Activated T-cell treated with anti-CD3 and anti-CD28 coated beads for 48 hours (primary cell): ENCODE measurements at regions not wholly inside any gene's neighbourhood (a gene's known extent, or its start where the extent isn't known, plus 50 kb on each side); places are given as distances from the start of the nearest gene placed in this dataset.

Source experiments
- DNase-seq: peaks from one replicate; pipeline ENCODE4 v3.0.0-alpha.2; 2020; ENCODE audit warnings: low read depth

GRCh38 chr5:74059706-74060105 is 433.7 kb downstream of the ARHGEF28 start:
- no peak for DNase-seq

- DNase-seq = no peak
Observed at GRCh38 chr5:74056789-74057164, 430.8 kb downstream of the ARHGEF28 start.

- no peak for DNase-seq
Observed at GRCh38 chr5:74056107-74056788, 430.3 kb downstream of the ARHGEF28 start.

DNA sequence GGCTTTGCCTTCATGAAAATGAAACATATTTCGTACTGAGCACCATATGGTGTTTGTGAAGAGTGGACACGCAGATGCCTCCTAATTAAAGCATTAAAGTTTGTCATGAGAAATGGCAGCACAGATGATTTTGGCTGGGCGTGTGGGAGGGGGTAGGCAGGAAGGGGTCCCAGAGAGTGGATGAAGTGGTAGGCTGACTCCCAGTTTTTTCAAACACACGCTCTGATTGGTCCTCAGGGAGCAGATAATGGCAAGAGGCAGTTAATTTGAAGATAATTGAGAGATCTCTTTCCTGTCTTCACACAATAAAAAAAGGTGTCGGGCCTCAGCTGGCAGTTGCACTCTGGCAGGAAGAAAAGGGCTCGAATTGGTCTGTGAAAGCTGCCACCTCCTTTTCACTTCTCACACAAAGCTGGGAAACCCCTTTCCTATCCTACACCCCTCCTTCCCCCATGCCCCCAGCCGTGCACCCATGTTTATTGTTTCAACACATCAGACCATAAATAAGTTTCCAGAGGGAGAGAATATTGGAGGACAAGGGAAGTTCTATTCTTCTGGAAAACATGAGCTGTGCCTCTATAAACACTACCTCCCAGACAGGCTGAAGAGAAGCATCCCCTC is 429.6 kb downstream of the ARHGEF28 start:
- DNase-seq = no peak

DNA sequence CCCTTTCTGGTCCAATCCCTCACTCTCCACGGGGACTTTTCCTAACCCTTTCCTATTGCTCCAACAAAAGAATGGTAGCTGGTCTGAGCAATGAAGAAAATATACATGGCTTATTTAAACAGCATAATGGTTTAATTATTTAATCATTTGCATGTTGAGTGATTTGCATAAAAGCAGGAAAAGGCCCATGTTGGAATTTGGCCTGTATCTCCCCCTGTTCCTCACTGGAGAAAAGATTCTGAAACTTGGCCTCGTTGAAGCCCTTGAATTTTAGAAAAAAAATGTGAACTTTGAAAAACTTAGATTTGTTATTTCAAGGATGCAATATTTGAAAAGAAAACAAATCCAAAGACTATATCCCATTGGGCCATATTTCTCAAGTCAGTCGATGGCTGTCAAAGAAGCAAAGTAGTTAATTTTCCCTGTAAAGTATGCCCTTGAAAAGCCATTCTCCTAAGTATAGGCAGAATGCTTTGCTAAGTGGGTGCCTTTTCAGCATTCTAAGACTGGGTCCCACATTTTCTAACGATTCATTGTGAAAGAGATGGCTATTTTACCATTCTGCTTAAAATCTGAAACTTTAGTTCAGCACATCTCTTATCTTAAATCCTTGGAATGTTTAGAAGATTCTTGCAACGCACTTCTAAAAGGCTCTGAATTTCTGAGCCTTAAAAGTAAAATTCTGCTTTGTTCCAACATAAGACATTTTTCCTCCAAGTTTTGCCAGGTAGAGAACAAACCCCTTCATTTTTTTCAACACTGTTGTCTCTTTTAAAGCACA is 428.8 kb downstream of the ARHGEF28 start:
- no peak for DNase-seq

DNA sequence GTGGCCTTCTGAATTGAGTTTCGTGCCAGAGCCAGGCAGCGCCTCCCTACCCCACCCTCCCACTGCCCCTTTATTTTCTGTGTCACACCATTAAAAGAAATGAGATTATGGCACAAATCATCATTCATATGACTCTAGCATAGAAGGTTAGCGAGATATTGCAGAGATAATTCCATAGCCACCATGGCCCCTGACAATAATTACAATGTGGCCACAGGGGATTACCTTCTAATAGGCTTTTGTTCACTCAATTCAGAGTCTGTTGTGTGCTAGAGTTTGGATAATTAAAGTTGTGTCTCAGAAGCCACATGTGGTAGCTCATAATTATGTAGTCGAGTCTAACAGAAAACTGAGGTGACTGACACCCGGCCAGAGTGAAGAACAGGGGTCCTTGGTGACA is 428.1 kb downstream of the ARHGEF28 start:
- DNase-seq = no peak

GRCh38 chr5:74052441-74053221 is 426.6 kb downstream of the ARHGEF28 start:
- no peak for DNase-seq

- no peak for DNase-seq
Observed at GRCh38 chr5:74051076-74051475, 425.1 kb downstream of the ARHGEF28 start.

DNA sequence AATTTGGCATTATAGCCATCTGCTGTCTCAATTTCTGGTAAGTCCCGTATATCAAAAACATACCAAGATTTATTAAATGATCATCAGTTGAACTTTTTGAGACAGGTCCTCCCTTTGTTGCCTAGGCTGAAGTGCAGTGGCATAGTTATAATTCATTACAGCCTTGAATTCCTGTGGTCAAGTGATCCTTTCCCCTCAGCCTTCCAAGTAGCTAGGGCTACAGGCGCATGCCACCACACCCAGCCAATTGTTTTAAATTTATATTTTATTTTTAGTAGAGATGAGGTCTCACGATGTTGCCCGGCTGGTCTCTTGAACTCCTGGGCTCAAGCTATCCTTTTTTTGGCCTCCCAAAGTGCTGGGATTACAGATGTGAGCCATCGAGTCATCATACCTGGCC is 418.9 kb downstream of the ARHGEF28 start:
- no peak for DNase-seq

GRCh38 chr5:74042959-74043358 is 417.0 kb downstream of the ARHGEF28 start:
- no peak for DNase-seq

GRCh38 chr5:74042559-74042958 is 416.6 kb downstream of the ARHGEF28 start:
- DNase-seq = no peak

DNA sequence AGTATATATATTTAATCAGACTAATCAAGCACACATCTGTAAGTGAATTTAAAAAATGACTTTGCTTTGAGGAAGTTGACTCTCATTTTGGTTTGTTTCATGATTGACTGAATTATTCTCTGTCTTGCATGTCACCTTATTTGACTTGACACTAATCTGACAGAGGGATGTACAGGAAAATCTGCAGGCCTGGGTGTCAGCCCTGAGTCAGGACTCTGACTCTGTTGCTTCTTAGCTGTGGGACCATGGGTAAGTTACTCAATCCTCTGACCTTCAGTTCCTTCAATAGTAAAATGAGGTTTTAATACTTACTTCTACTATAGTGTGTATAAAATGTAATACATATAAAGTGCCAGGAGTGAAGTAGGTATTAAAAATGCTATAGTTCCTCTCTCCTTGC is 415.9 kb downstream of the ARHGEF28 start:
- no peak for DNase-seq

DNA sequence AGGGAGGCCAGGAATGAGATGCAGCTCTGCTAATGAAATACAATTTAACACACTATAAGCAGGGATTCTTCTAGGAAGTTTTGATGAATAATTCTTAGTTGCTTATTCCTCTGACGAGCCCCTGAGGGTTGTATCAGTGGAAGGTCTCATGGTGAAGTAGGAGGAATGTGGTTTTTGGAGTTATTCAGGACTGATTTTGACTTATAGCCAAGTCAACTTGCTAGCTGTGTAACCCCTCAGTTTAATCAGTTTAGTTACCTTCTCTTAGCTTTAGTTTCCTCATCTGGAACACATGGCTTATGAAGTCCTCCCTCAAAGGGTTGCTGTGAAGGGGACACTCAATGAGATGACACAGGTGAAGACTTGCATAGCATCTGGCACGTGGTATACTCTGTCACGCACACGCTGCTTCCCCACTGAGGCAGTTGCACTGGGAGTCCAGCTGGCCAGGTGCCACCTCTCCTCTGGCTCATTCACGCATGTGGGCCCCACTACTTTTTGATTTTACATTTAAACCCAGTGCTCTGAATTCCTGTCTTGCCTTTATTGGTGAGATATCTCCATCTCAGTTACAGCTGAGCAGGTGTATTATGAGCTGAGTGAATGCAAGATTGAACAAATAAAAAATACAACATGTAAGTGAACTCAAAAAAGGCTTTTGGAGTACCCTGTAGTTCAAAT is 415.0 kb downstream of the ARHGEF28 start:
- no peak for DNase-seq

- DNase-seq = no peak
Observed at GRCh38 chr5:74040065-74040551, 414.1 kb downstream of the ARHGEF28 start.

DNA sequence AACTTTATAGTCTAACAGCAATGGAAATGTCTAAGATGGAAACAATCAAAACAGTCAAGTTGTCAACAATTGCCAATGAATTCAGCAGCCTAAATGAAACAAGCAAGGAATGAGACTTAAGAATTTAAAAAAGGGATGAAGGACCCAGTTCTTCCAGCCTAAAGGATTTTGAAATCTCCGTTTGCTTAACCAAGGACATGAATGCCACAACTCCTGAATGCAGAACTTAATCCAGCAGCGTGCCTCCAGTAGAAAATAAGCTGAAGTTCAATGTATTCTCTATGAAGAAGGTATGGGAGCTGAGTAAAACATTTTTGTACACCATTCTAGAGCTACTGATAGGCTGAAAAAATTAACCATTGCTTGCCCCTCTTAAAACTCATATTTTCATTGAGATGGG is 411.3 kb downstream of the ARHGEF28 start:
- DNase-seq = no peak

DNA sequence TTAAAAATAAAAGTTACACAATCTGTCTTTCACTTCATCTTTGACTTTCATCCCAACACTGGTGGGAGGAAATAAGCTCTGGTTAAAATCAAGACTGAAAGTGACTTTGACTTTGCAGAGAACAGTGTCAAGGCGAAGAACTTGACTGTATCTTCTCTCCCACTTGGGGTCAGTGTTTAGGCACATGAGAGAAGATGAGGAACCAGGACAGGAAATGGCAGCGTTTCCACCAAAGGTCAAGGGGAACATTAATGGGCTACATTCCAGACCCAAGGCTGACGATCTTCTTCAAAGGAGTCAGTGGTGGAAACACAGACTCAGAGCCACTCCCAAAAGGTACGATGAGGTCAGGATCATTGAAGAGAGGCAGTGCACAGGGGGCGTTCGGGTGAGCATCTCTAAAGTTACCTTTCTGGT is 409.5 kb downstream of the ARHGEF28 start:
- DNase-seq = no peak

DNA sequence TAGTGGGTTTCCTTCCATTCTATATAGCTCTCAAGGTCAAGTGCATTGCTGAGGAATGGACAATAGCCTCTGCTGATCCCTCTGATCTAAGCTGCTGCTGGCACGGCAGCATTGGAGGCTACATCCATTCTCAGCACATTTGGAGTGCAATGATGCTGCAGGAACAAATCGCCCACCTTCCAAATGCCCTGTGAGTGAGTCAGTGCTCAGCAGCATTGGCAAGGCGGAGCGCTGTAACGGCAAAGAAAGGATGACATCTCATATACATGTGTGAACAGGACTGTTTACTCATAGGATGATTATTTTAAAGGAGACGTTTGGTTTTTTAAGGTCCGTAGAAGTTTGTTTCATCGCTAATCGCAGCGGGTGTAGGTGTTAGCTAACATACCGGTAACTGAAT is 408.7 kb downstream of the ARHGEF28 start:
- DNase-seq = no peak

DNA sequence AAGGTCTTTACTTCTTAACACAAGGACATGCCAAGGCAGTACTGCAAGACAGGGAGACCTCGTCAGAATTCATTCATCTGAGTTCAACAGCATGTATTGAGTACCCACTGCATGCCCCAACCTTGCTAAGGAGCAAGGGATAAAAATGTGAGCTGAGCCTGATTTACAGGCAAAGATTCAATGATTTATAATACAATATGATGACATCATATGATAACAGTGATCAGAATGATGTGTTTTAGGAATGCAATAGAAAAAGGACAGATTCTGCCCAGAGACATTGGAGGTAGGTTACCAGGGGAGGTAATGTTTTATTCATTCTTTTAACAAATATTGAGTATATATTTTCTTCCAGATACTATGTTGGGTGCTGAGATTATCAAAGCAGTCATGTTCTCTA is 406.6 kb downstream of the ARHGEF28 start:
- no peak for DNase-seq

GRCh38 chr5:74031536-74031935 is 405.5 kb downstream of the ARHGEF28 start:
- DNase-seq = no peak

DNA sequence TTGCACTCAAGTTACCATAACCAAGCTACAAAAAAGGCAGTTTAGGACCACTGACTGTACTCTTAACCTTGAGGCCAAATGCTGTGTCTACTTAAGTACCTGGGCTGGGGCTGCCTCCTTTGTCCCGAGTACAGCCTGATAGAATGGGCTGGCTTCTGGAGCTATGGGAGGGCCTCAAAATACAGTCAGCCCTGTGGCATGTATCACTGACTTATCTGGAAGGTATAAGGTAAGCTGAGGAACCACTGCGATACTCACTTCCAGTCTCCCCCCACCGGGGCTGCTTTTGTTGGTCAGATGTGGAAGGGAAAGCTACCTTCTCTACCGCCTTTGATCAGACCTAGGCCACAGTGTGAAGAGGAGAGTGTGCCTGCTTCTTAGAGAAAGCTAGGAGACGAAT is 404.8 kb downstream of the ARHGEF28 start:
- DNase-seq = no peak

DNA sequence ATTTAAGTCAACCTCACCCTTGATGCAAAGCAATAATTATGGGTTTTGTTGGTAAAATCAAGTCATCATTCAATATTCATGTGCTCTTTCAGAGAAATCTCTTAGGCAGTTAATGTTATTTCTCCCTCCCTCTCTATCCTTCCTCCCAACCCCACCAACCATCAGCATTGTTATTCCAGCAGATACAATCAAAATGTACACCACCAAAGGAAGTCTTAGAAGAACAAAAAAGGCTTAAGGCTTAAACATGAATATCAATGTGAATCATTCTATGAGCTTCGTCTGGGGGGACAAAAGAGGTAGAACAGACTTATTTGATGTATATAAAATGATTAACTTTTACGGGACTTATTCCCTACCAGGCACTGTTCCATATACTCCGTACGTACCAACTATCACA is 404.4 kb downstream of the ARHGEF28 start:
- no peak for DNase-seq

- no peak for DNase-seq
Observed at GRCh38 chr5:74028976-74029375, 403.0 kb downstream of the ARHGEF28 start.
